ENCODE measurements at regions not wholly inside any gene's neighbourhood (a gene's known extent, or its start where the extent isn't known, plus 50 kb on each side); places are given as distances from the start of the nearest gene placed in this dataset.
"Not testable (repeated sequence)": the region's sequence is repeated elsewhere in the genome, so short reads cannot be mapped to it uniquely, and the experiment has no call there.

GRCh38 chr6:147651-148050 is 144.6 kb upstream of the DUSP22 start:
- intact Hi-C loops (cut with DNase I; ENCODE audit: low total_unique reads); DNase-seq (ENCODE audit: low spot score in 2 of 2); H3K4me3 ChIP-seq (ENCODE audit: low read depth, poor library complexity, severe bottlenecking): not testable (repeated sequence)
- 91 to 100% methylated on average over 2 of the region's 5 CpGs for WGBS, 2 donors

- DNase-seq (ENCODE audit: low spot score in 2 of 2); intact Hi-C loops (cut with DNase I; ENCODE audit: low total_unique reads); H3K4me3 ChIP-seq (ENCODE audit: low read depth, poor library complexity, severe bottlenecking): not testable (repeated sequence)
- 86 to 87% methylated on average over 48 to 56 of the region's 61 CpGs for WGBS, 2 donors
These were observed 144.0 kb upstream of the DUSP22 start for GRCh38 chr6:148051-148984.

GRCh38 chr6:150147-150546 is 142.1 kb upstream of the DUSP22 start:
- H3K4me3 ChIP-seq (ENCODE audit: low read depth, poor library complexity, severe bottlenecking); intact Hi-C loops (cut with DNase I; ENCODE audit: low total_unique reads); DNase-seq (ENCODE audit: low spot score in 2 of 2): not testable (repeated sequence)
- 63 to 83% methylated on average over 1 of the region's 1 CpG for WGBS, 2 donors

- intact Hi-C loops (cut with DNase I; ENCODE audit: low total_unique reads); DNase-seq (ENCODE audit: low spot score in 2 of 2): not testable (repeated sequence)
- whole genome bisulfite sequencing, 2 donors: 67 to 69% methylated on average over 3 of the region's 3 CpGs
These were observed 139.9 kb upstream of the DUSP22 start for GRCh38 chr6:152436-152835.

GRCh38 chr6:153026-153425 is 139.3 kb upstream of the DUSP22 start:
- intact Hi-C loops (cut with DNase I; ENCODE audit: low total_unique reads); DNase-seq (ENCODE audit: low spot score in 2 of 2); H3K4me3 ChIP-seq (ENCODE audit: low read depth, poor library complexity, severe bottlenecking): not testable (repeated sequence)
- 5 to 10% methylated on average over 2 of the region's 2 CpGs for WGBS, 2 donors

More at GRCh38 chr6:152436-152835, 139.9 kb upstream of the DUSP22 start:
- not testable (repeated sequence) for H3K4me3 ChIP-seq (ENCODE audit: low read depth, poor library complexity, severe bottlenecking)

GRCh38 chr6:153867-154266 is 138.4 kb upstream of the DUSP22 start:
- WGBS, 2 donors: 55 to 65% methylated on average over 3 of the region's 3 CpGs
- intact Hi-C loops (cut with DNase I; ENCODE audit: low total_unique reads); DNase-seq (ENCODE audit: low spot score in 2 of 2); H3K4me3 ChIP-seq (ENCODE audit: low read depth, poor library complexity, severe bottlenecking): not testable (repeated sequence)

GRCh38 chr6:154321-155092 is 137.8 kb upstream of the DUSP22 start:
- 66 to 71% methylated on average over 9 of the region's 9 CpGs for WGBS, 2 donors
- intact Hi-C loops (cut with DNase I; ENCODE audit: low total_unique reads); DNase-seq (ENCODE audit: low spot score in 2 of 2); H3K4me3 ChIP-seq (ENCODE audit: low read depth, poor library complexity, severe bottlenecking): not testable (repeated sequence)

- WGBS, 2 donors: 69 to 73% methylated on average over 5 of the region's 5 CpGs
- intact Hi-C loops (cut with DNase I; ENCODE audit: low total_unique reads): no loop called here
- no peak overlapping the region for H3K4me3 ChIP-seq (ENCODE audit: low read depth, poor library complexity, severe bottlenecking)
- no peak for DNase-seq (ENCODE audit: low spot score in 2 of 2)
- TF ChIP-seq POLR2A (IDR thresholded peaks at IDR 0.05): no peak
- no peak for TF ChIP-seq CTCF (IDR thresholded peaks at IDR 0.05)
These were observed 136.3 kb upstream of the DUSP22 start for GRCh38 chr6:156010-156409.

- intact Hi-C loops (cut with DNase I; ENCODE audit: low total_unique reads); DNase-seq (ENCODE audit: low spot score in 2 of 2); H3K4me3 ChIP-seq (ENCODE audit: low read depth, poor library complexity, severe bottlenecking): not testable (repeated sequence)
- WGBS, 2 donors: 79 to 87% methylated on average over 4 of the region's 4 CpGs
These were observed 135.7 kb upstream of the DUSP22 start for GRCh38 chr6:156441-157140.

GRCh38 chr6:157176-157575 is 135.1 kb upstream of the DUSP22 start:
- DNase-seq (ENCODE audit: low spot score in 2 of 2); H3K4me3 ChIP-seq (ENCODE audit: low read depth, poor library complexity, severe bottlenecking); intact Hi-C loops (cut with DNase I; ENCODE audit: low total_unique reads): not testable (repeated sequence)
- 13 to 14% methylated on average over 4 of the region's 4 CpGs for WGBS, 2 donors

GRCh38 chr6:161657-162056 is 130.6 kb upstream of the DUSP22 start:
- WGBS, 2 donors: 74 to 75% methylated on average over 2 of the region's 2 CpGs
- DNase-seq (ENCODE audit: low spot score in 2 of 2); H3K4me3 ChIP-seq (ENCODE audit: low read depth, poor library complexity, severe bottlenecking); intact Hi-C loops (cut with DNase I; ENCODE audit: low total_unique reads): not testable (repeated sequence)

Data from lower leg skin (tissue), 4 donors.